ENCODE measurements at regions not wholly inside any gene's neighbourhood (a gene's known extent, or its start where the extent isn't known, plus 50 kb on each side); places are given as distances from the start of the nearest gene placed in this dataset.

GRCh38 chr2:7795778-7796563 lies 878.8 kb downstream of the RNF144A start:
- no peak for TF ChIP-seq CTCF (IDR thresholded peaks at IDR 0.05)
- no peak overlapping the region for H3K27ac Mint-ChIP-seq
- H3K27me3 Mint-ChIP-seq (ENCODE audit: insufficient read depth), result no peaks in the 10 kb centered on the region; the same call in none of the 2 replicates
- H3K4me1 Mint-ChIP-seq (ENCODE audit: low read depth), result peaks cover 6% of the 10 kb centered on the region; the same call in 1 of the 2 replicates
- no peak overlapping the region; the same call in 1 of the 2 replicates for H3K4me3 Mint-ChIP-seq
- DNase-seq, result no peak
- H3K36me3 Mint-ChIP-seq (ENCODE audit: low read depth), result no peaks in the 10 kb centered on the region
- H3K9me3 Mint-ChIP-seq, result no peaks in the 10 kb centered on the region; the same call in 1 of the 2 replicates

- peaks cover 6% of the 10 kb centered on the region; the same call in 1 of the 2 replicates for H3K4me1 Mint-ChIP-seq (ENCODE audit: low read depth)
- H3K4me3 Mint-ChIP-seq, result no peak overlapping the region
- DNase-seq, result no peak
- H3K36me3 Mint-ChIP-seq (ENCODE audit: low read depth), result no peaks in the 10 kb centered on the region
- no peak for TF ChIP-seq CTCF (IDR thresholded peaks at IDR 0.05)
- no peaks in the 10 kb centered on the region; the same call in 1 of the 2 replicates for H3K27me3 Mint-ChIP-seq (ENCODE audit: insufficient read depth)
- H3K27ac Mint-ChIP-seq, result no peak overlapping the region
- no peaks in the 10 kb centered on the region; the same call in 1 of the 2 replicates for H3K9me3 Mint-ChIP-seq
Measured at GRCh38 chr2:7800031-7800430, 881.8 kb upstream of the ID2 start.

GRCh38 chr2:7801212-7801611 lies 880.6 kb upstream of the ID2 start:
- Mint-ChIP-seq H3K36me3 (ENCODE audit: low read depth) (no peaks in the 10 kb centered on the region), H3K27me3 (ENCODE audit: insufficient read depth) (no peaks in the 10 kb centered on the region; the same call in none of the 2 replicates), H3K4me1 (ENCODE audit: low read depth) (no peaks in the 10 kb centered on the region; the same call in 1 of the 2 replicates), H3K4me3 (no peak overlapping the region), H3K27ac (no peak overlapping the region), H3K9me3 (no peaks in the 10 kb centered on the region; the same call in 1 of the 2 replicates)
- DNase-seq, result no peak
- TF ChIP-seq CTCF (IDR thresholded peaks at IDR 0.05), result no peak

GRCh38 chr2:7803515-7803914 lies 878.3 kb upstream of the ID2 start:
- H3K27me3 Mint-ChIP-seq (ENCODE audit: insufficient read depth), result no peaks in the 10 kb centered on the region; the same call in none of the 2 replicates
- DNase-seq, result no peak
- no peaks in the 10 kb centered on the region for H3K36me3 Mint-ChIP-seq (ENCODE audit: low read depth)
- TF ChIP-seq CTCF (IDR thresholded peaks at IDR 0.05), result no peak
- H3K9me3 Mint-ChIP-seq, result no peaks in the 10 kb centered on the region; the same call in 1 of the 2 replicates
- no peak overlapping the region for H3K4me3 Mint-ChIP-seq
- H3K27ac Mint-ChIP-seq, result no peak overlapping the region
- no peaks in the 10 kb centered on the region for H3K4me1 Mint-ChIP-seq (ENCODE audit: low read depth)

- Mint-ChIP-seq H3K27ac (no peak overlapping the region), H3K4me1 (ENCODE audit: low read depth) (peaks cover 33% of the 10 kb centered on the region), H3K36me3 (ENCODE audit: low read depth) (no peaks in the 10 kb centered on the region), H3K9me3 (no peaks in the 10 kb centered on the region; the same call in 1 of the 2 replicates), H3K4me3 (no peak overlapping the region), H3K27me3 (ENCODE audit: insufficient read depth) (no peaks in the 10 kb centered on the region; the same call in 1 of the 2 replicates)
- TF ChIP-seq CTCF (IDR thresholded peaks at IDR 0.05), result peak; percentile 19; the same call in 1 of the 2 replicates
- DNase-seq, result no peak
Measured at GRCh38 chr2:7809640-7810039, 872.2 kb upstream of the ID2 start.

Measured in HFFc6 (cell line).